HuH-7.5 (cell line): ENCODE measurements at regions not wholly inside any gene's neighbourhood (a gene's known extent, or its start where the extent isn't known, plus 50 kb on each side); places are given as distances from the start of the nearest gene placed in this dataset.
A peak's percentile ranks its signal among the peaks of the same experiment; 100 is the strongest.

Experiments used
- DNase-seq: peaks from one replicate; pipeline ENCODE4 v3.0.0; 2011; ENCODE audit warnings: low spot score

GRCh38 chr7:94274828-94275227, 119.9 kb upstream of the COL1A2 start:
- no peak for DNase-seq

GRCh38 chr7:94276027-94276426, 118.7 kb upstream of the COL1A2 start:
- DNase-seq: no peak

DNA sequence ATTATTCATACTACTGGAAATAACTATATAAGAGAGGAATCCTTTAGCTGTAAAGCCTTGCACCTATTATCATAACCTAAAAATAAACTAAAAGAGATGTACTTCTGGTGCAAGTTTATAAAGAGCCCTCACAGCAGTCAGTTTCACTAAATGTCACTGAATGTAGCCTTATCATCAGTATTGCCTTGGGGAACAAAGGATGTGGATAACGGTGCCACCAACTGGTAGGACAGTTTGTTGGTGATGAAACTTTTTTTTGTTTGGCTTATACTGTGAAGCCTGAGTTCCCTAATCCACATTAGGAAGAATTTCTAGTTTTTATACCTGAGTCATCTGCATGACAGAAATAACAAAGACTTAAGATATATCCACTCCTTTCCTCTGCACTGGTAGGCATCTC, 117.9 kb upstream of the COL1A2 start:
- DNase-seq: no peak

DNA sequence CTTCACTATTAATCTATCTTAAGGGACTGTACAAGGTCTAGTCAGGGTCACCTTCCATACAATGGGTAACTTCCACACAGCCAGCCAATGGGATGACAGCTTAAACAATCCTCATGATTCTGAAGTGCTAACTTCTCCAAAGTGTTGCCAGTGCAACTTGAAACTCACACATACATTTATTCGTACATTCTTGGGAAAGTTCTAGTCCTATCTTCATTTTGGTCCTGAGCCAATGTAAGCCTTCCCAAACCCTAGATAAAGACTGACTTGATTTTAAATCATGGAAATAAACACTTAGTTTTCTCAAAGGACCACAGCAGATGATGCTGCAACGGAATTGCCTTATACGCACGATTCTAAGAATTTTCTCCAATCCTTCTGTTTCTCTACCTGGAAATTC, 117.5 kb upstream of the COL1A2 start:
- DNase-seq: no peak

GRCh38 chr7:94280851-94281250, 113.8 kb upstream of the COL1A2 start:
- DNase-seq: no peak

GRCh38 chr7:94284104-94284503, 110.6 kb upstream of the COL1A2 start:
- no peak for DNase-seq

- DNase-seq: no peak
These were observed 108.6 kb upstream of the COL1A2 start for GRCh38 chr7:94286111-94286510.

GRCh38 chr7:94288096-94288495, 106.6 kb upstream of the COL1A2 start:
- no peak for DNase-seq

DNA sequence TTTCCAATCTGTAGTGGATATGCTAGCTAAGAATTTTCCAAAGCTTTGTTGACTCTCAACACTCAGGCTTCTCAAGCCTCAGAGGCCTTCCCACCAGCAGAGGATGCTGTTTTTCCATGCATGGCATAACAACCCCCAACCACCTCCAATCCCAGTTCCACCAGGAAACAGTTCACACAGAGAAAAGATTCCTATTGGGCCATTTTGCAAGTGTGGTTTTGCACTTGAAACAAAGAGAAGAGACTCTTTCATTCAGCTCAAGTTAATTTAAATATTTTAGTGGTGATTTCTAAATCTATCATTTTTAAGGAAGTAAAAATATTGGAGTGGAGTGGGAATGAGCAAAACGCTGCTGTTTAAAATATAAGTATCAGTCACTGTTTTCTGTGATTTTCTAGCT, 105.6 kb upstream of the COL1A2 start:
- peak; percentile 47 for DNase-seq

GRCh38 chr7:94294471-94295131, 100.1 kb upstream of the COL1A2 start:
- DNase-seq: no peak

DNA sequence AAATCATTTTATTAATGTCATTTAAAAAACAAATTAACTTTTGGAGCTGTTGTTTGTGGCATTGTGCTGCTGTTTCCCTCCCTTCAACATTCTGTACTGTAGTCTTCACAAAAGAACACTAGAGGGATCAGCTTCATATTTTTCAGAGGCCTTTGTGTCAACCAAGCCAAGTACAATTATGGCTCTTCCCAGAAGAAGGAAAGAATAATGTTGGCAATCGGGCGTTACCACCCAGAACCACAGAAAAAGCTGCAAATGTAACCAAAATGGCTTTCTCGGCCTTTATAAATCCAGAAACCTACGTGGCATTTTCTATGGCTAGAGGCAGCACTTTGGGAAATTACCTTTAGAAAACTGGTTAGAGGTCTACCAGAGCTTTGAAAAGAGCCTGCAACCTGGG, 98.8 kb upstream of the COL1A2 start:
- no peak for DNase-seq

- no peak for DNase-seq
These were observed 97.8 kb upstream of the COL1A2 start for GRCh38 chr7:94296881-94297280.

GRCh38 chr7:94297397-94297838, 97.3 kb upstream of the COL1A2 start:
- DNase-seq: no peak

- no peak for DNase-seq
These were observed 95.8 kb upstream of the COL1A2 start for GRCh38 chr7:94298943-94299342.

DNA sequence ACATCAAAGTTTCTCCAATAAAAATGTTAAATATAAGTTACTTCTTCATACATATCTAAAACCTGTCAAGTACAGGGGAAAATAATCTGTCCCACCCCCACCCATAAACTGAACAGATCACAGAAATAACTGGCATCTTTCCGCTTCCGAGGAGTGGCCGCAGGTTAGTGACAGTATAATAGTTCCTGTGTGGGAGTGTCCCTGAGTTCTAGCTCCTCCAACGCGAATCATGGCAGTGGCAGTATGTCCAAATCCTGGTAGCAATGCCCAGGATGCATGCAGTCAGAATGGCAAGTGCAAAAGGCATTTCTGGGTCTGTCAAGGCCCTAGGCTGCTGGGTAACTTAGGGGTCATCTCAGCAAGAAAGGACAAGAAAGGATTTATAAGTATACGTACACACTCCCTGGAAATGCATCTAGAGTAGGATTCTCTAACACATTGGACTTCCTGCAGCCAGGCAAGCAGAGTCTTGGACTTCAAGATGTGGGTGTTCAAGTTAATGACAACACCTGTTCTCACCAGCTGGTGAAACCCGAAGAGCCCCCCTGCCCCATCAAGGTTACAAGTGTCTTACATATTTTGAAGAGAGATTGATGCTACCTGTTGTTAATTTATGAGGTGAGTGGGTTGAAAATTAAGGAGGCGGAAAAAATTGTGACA, 94.4 kb upstream of the COL1A2 start:
- no peak for DNase-seq

DNA sequence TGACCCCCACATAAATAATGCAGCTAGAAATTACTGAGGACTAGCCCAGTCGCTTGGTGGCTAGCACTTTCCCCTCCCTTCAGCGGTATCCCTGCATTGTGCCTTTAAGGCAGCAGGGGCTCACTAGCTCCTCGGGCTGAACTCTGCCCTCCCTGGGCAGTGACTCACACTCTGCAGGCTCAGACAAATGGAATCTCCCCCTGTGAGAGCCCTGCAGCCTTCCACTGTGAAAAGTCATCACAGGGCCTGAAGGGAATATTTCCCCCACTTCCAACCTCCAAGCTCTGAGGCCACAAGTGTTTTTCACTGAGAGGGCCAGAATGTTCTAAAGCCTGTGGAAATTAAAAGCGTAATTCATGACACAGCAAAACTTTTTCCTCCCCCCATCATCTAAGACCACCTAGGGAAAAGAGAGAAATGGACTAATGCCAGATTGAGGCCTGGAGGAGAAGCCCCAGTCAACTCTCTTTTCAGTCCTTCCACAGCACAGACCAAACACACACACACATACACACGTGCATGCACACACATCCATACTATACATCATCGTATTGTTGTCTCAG, 93.6 kb upstream of the COL1A2 start:
- DNase-seq: peak; percentile 57

DNA sequence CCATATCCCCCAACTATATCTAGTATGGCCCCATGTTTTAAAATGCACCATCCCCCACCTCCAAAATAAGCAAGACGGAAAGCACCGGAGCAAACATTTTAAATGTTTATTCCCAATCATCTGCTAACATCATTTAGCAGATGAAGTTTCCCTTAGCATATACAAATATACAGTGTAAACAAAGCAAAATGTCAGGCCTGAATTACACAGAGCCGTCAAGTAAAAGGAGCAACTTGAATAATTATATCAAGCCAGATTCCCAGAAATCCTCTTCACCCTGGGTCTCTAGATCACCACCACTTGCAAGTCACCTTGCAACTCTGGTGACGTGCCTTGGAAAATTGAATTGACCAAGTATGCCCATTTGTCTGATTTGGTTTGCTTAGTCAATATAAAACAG, 91.6 kb upstream of the COL1A2 start:
- DNase-seq: no peak

DNA sequence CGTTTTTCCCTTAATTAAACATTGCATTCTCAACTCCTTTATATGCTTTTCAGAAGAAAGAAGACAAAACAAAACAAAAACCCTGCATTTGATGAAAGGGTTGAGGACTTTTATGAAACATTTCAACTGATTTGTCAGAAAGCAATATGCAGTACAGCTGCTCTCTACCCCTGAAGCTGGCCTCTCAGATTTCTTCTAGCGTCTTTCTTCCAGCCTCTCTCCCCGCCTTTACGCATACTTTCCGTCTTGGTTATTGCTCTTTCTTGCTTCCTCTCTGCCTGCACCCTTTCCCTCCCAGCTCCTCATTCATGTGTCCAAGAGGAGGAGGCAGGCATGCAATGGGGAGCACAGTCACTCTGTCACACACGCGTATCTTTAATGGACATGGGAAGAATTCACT, 91.0 kb upstream of the COL1A2 start:
- no peak for DNase-seq

DNA sequence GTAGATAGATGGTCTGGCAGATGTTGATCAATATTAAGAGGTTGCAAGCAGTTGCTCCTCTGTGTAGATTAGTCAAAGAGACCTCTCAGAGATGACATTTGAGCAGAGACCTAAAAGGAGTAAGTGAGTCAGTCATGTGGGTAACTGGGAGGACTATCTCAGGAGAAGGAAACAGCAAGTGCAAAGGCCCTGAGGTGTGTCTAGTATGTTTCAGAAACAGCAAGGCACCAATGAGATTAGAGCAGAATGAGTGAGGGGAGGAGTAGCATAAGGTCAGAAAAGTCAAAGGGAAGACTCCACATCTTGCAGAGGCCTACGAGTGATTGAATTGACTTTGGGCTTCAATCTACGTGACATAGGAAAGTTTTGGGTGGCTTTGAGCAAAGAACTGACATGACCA, 89.8 kb upstream of the COL1A2 start:
- no peak for DNase-seq

GRCh38 chr7:94305836-94306235, 88.9 kb upstream of the COL1A2 start:
- no peak for DNase-seq

- DNase-seq: no peak
These were observed 87.2 kb upstream of the COL1A2 start for GRCh38 chr7:94307399-94308048.

DNA sequence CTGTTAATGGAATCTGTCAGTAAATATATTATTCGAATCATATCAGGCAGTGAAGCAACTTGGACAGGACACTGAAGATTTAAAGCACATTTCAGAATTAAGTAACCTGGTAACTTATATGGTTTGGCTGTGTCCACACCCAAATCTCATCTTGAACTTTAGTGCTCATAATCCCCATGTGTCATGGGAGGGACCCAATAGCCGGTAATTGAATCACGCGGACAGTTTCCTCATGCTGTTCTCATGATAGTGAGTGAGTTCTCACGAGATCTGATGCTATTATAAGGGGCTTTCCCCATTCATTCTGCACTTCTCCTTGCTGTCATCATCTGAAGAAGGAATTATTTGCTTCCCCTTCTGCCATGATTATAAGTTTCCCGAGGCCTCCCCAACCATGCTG, 83.2 kb upstream of the COL1A2 start:
- DNase-seq: no peak

GRCh38 chr7:94313926-94314325, 80.8 kb upstream of the COL1A2 start:
- DNase-seq: no peak
